KMS-11 (cell line): ENCODE measurements at regions not wholly inside any gene's neighbourhood (a gene's known extent, or its start where the extent isn't known, plus 50 kb on each side); places are given as distances from the start of the nearest gene placed in this dataset.

Experiments
- H2AFZ ChIP-seq: fragments of 200-600 bp; sonication (generic); 2 replicates; pipeline ENCODE4 v1.6.1; 2016; ENCODE audit warnings: antibody characterized with exemption, mixed run types, low read depth
- H3K27ac ChIP-seq: fragments of 200-600 bp; sonication (generic); 2 replicates; pipeline ENCODE4 v1.6.1; 2016; ENCODE audit warnings: mild to moderate bottlenecking, mixed run types
- H3K27me3 ChIP-seq: fragments of 200-600 bp; sonication (generic); 2 replicates; pipeline ENCODE4 v1.6.1; 2017; ENCODE audit warnings: mild to moderate bottlenecking, low read depth, mixed run types, moderate library complexity; ENCODE audit not compliant: insufficient read depth
- H3K36me3 ChIP-seq: fragments of 200-600 bp; sonication (generic); 2 replicates; pipeline ENCODE4 v1.6.1; 2017; ENCODE audit warnings: mild to moderate bottlenecking, mixed run types; ENCODE audit not compliant: insufficient read depth
- H3K4me1 ChIP-seq: fragments of 200-600 bp; sonication (generic); 2 replicates; pipeline ENCODE4 v1.6.1; 2016; ENCODE audit warnings: mild to moderate bottlenecking, low read depth, mixed run types; ENCODE audit not compliant: poor library complexity, severe bottlenecking
- H3K4me2 ChIP-seq: fragments of 200-600 bp; sonication (generic); 2 replicates; pipeline ENCODE4 v1.7.0; 2016; ENCODE audit warnings: mild to moderate bottlenecking, mixed run types
- H3K4me3 ChIP-seq: fragments of 200-600 bp; sonication (generic); IDR thresholded peaks from 2 replicates; pipeline ENCODE4 v1.6.1; 2017; ENCODE audit warnings: low read depth, low read length, mixed read lengths; ENCODE audit not compliant: insufficient read depth
- H3K79me2 ChIP-seq: fragments of 200-600 bp; sonication (generic); 2 replicates; pipeline ENCODE4 v1.6.1; 2016; ENCODE audit warnings: low read depth, mixed run types; ENCODE audit not compliant: insufficient read depth
- H3K9ac ChIP-seq: fragments of 200-600 bp; sonication (generic); 2 replicates; pipeline ENCODE4 v1.6.1; 2016; ENCODE audit warnings: mild to moderate bottlenecking, mixed run types
- H4K20me1 ChIP-seq: fragments of 200-600 bp; sonication (generic); 2 replicates; pipeline ENCODE4 v1.6.1; 2016; ENCODE audit warnings: mild to moderate bottlenecking, mixed run types; ENCODE audit not compliant: insufficient read depth
- TF ChIP-seq, protein P1 (sequence below): fragments of 200-600 bp; sonication (generic); conservative IDR thresholded peaks from 2 replicates; pipeline ENCODE4 v1.6.1; 2017; ENCODE audit warnings: low read depth, mild to moderate bottlenecking, antibody characterized with exemption, low read length, moderate library complexity, mixed read lengths

DNA sequence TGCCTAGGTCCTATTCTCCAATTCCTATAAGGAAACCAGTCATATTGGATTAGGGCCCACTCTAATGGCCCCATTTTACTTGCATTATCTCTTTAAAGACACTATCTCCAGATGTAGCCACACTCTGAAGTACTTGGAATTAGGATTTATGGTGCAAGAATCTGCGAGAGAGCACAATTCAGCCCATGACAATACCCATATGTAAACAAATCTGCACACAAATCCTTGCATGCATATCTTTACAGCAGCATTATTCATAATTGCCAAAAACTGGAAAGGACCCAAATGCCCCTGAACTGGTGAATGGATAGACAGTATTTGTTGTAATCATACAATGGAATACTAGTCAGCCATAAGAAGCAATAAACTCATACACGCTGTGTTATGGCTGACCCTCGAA, 229.8 kb upstream of the ADAMTS5 start:
- TF ChIP-seq, protein P1, sequence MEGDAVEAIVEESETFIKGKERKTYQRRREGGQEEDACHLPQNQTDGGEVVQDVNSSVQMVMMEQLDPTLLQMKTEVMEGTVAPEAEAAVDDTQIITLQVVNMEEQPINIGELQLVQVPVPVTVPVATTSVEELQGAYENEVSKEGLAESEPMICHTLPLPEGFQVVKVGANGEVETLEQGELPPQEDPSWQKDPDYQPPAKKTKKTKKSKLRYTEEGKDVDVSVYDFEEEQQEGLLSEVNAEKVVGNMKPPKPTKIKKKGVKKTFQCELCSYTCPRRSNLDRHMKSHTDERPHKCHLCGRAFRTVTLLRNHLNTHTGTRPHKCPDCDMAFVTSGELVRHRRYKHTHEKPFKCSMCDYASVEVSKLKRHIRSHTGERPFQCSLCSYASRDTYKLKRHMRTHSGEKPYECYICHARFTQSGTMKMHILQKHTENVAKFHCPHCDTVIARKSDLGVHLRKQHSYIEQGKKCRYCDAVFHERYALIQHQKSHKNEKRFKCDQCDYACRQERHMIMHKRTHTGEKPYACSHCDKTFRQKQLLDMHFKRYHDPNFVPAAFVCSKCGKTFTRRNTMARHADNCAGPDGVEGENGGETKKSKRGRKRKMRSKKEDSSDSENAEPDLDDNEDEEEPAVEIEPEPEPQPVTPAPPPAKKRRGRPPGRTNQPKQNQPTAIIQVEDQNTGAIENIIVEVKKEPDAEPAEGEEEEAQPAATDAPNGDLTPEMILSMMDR: no peak
- Histone ChIP-seq H3K27me3 (no peaks in the 10 kb centered on the region), H2AFZ (no peak overlapping the region), H3K4me1 (no peaks in the 10 kb centered on the region), H3K9ac (no peak overlapping the region), H3K27ac (no peak overlapping the region), H4K20me1 (no peaks in the 10 kb centered on the region), H3K4me2 (no peak overlapping the region), H3K36me3 (no peaks in the 10 kb centered on the region), H3K4me3 (no peak overlapping the region), H3K79me2 (no peaks in the 10 kb centered on the region)

DNA sequence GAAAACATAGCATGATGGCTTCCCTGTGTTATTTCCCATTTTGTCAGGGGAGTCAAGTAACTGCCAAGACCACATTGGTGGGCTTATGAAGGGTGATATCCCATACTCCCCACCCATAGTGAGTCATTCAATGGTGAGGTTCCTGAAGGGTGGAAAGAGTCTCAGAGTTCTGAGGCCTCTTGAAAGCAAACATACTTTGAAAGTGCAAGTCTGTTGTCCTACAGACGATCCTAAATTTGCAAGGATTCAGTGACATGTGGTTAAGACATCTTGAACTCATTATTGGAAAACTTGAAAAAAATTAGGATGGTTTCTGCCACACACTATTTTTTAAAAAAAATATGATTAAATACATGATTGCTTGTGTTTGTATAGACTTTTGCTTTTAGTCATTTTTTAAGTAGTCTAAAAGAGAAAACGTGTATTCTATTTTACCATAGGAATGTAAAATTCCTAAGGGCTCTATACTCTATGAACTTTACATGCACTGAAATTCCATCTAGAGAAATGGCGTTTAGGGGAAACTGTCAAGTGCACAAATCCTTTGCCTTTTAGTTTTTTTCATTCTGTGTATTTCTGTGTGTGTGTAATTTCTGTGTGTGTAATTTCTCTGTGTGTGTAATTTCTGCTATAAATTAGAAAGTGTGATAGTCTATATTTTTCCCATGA, 225.5 kb upstream of the ADAMTS5 start:
- Histone ChIP-seq H3K4me3 (no peak overlapping the region), H3K27me3 (no peaks in the 10 kb centered on the region), H3K79me2 (no peaks in the 10 kb centered on the region), H3K27ac (no peak overlapping the region), H2AFZ (no peak overlapping the region), H3K9ac (no peak overlapping the region), H3K4me1 (no peaks in the 10 kb centered on the region), H3K36me3 (no peaks in the 10 kb centered on the region), H4K20me1 (no peaks in the 10 kb centered on the region), H3K4me2 (no peak overlapping the region)
- TF ChIP-seq, protein P1: no peak

DNA sequence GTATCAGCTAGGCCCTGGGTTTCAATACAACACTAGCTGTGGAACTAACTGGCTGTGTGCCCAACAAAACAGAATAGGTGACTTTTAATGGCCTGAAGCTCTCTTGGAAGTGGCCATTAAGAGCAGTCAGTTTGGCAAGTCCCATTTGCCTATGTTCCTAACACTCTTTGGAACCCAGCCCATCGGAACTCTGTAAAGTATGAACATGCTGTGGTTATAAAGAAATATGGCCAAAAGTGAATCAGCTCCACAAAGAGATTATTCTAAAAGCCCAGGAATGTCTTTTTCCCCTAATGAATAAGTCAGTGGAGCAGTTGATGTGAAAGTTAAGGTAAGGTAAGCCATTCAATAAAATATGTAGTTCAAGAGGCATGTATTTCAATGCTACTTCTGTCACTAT, 223.7 kb upstream of the ADAMTS5 start:
- no peaks in the 10 kb centered on the region for H4K20me1 ChIP-seq
- no peaks in the 10 kb centered on the region for H3K27me3 ChIP-seq

GRCh38 chr21:27189870-27190269, 223.0 kb upstream of the ADAMTS5 start:
- Histone ChIP-seq H3K27me3 (no peaks in the 10 kb centered on the region), H4K20me1 (no peaks in the 10 kb centered on the region)

More for the DNA sequence above, 223.7 kb upstream of the ADAMTS5 start:
- Histone ChIP-seq H3K79me2 (no peaks in the 10 kb centered on the region), H3K4me1 (no peaks in the 10 kb centered on the region), H3K4me2 (no peak overlapping the region), H3K27ac (no peak overlapping the region), H3K9ac (no peak overlapping the region), H3K36me3 (no peaks in the 10 kb centered on the region), H3K4me3 (no peak overlapping the region), H2AFZ (no peak overlapping the region)
- TF ChIP-seq, protein P1: no peak

More at GRCh38 chr21:27189870-27190269, 223.0 kb upstream of the ADAMTS5 start:
- no peak overlapping the region for H3K4me3 ChIP-seq
- no peak overlapping the region for H3K4me2 ChIP-seq
- no peak overlapping the region for H3K9ac ChIP-seq
- no peak overlapping the region for H3K27ac ChIP-seq
- H2AFZ ChIP-seq: no peak overlapping the region
- no peaks in the 10 kb centered on the region for H3K36me3 ChIP-seq
- H3K4me1 ChIP-seq: no peaks in the 10 kb centered on the region
- no peaks in the 10 kb centered on the region for H3K79me2 ChIP-seq
- TF ChIP-seq, protein P1: no peak
